ENCODE measurements at regions not wholly inside any gene's neighbourhood (a gene's known extent, or its start where the extent isn't known, plus 50 kb on each side); places are given as distances from the start of the nearest gene placed in this dataset.

DNA sequence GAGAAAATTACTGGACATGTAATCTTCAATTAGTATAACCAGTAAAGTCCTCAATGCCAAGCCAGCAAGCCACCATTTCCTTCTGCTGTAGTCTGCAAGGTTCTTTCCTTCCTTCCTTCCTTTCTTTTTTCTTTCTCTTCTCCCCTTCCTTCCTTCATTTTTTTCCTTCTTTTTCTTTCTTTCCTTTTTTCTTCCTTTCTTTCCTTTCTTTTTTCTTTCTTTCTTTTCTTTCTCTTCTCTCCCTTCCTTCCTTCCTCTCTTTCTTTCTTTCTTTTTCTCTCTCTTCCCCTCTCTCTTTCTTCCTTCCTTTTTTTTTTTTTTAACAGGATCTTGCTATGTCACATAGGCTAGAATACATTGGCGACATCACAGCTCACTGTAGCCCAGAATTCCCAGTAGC, 369.8 kb downstream of the SEMA3D start:
- no peaks in the 10 kb centered on the region for H3K27me3 Mint-ChIP-seq
- H3K9me3 Mint-ChIP-seq: no peaks in the 10 kb centered on the region
- no peaks in the 10 kb centered on the region for H3K4me1 Mint-ChIP-seq
- H3K36me3 Mint-ChIP-seq (ENCODE audit: low read depth): no peaks in the 10 kb centered on the region
- DNase-seq: no peak
- H3K27ac Mint-ChIP-seq: no peak overlapping the region
- ATAC-seq: no peak
- no peak overlapping the region for H3K4me3 Mint-ChIP-seq

DNA sequence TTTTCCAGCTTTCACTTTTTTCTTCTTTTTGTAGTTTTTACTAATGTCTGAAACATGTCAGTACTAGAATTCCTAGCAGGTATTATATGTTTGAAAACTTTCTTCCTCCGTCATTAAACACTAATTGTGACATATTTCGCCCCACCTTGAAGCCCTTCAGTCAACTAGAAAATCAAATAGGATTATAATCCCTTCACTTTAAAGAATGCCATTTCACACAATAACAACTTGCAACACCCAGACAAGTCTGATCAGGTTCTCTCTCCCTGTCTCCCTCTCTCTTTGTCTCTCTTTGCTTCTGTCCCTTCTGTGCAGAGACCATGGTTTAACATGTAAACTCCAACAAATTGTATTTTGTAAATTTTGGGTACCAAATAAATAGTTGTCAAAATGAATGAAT, 373.5 kb downstream of the SEMA3D start:
- Mint-ChIP-seq H3K27ac (no peak overlapping the region), H3K4me1 (no peaks in the 10 kb centered on the region), H3K27me3 (no peaks in the 10 kb centered on the region), H3K4me3 (no peak overlapping the region), H3K9me3 (no peaks in the 10 kb centered on the region), H3K36me3 (ENCODE audit: low read depth) (no peaks in the 10 kb centered on the region)
- no peak for DNase-seq
- no peak for ATAC-seq

DNA sequence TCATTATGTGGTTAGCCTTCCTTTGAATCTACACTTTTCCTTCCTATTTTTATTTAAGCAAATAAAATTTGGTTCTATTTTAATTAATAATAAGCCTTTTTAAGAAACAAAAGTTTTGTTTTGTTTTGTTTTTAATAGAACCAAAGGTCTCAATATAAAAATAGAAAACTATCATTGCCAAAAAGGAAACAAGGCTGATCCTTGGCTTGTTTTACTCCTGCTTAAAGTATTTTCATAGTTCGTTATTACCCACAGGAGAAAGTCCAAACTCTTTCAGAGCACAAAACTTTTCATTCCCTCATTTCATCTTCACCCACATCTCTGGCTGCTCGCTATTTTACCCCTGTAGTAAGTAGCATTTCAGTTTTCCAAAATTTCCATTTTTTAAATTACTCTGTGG, 374.8 kb downstream of the SEMA3D start:
- Mint-ChIP-seq H3K27me3 (no peaks in the 10 kb centered on the region), H3K4me3 (no peak overlapping the region), H3K9me3 (no peaks in the 10 kb centered on the region), H3K27ac (no peak overlapping the region), H3K36me3 (ENCODE audit: low read depth) (no peaks in the 10 kb centered on the region), H3K4me1 (no peaks in the 10 kb centered on the region)
- no peak for DNase-seq
- no peak for ATAC-seq

DNA sequence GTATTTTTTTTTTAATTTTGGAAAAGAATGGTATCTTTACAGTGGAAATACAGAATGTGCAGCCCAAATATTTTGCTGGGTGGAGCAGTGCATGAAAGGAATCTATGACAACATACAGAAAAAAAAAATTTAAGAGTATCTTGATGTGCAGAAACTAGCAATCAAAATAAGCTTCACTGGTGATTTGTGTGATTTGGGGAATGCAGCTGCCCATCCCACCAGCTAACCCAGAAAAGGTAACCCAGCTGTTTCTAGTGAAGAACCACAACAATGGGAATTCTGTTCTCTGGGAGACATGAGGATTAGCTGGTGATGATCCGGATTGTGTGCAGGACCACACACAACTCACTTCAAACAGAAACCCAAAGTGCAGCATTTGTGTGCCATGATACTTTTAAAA, 375.5 kb downstream of the SEMA3D start:
- no peak for DNase-seq
- no peak for ATAC-seq
- Mint-ChIP-seq H3K4me3 (no peak overlapping the region), H3K4me1 (no peaks in the 10 kb centered on the region), H3K27ac (no peak overlapping the region), H3K9me3 (no peaks in the 10 kb centered on the region), H3K36me3 (ENCODE audit: low read depth) (no peaks in the 10 kb centered on the region), H3K27me3 (no peaks in the 10 kb centered on the region)

DNA sequence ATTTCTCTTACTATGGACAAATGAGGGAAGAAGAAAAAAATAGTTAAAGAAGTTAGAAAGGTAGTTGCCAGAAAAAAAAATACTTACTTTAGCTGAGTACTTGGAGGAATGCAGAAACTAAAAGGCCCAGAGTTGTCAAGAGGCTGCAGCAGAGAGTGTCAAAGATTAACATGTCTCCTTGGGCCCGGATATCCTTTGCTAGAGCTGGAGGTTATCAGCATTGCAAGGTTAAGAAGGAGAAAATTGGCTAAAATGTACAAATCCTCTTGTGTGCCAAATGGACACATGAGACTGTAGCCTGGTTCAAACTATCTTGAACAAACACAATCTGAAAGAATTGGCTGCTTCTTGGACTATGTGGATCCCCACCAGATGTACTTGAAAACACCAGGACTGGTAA, 377.0 kb downstream of the SEMA3D start:
- no peak overlapping the region for H3K27ac Mint-ChIP-seq
- no peaks in the 10 kb centered on the region for H3K36me3 Mint-ChIP-seq (ENCODE audit: low read depth)
- H3K4me1 Mint-ChIP-seq: no peaks in the 10 kb centered on the region
- H3K9me3 Mint-ChIP-seq: no peaks in the 10 kb centered on the region
- DNase-seq: no peak
- peaks cover 3% of the 10 kb centered on the region for H3K27me3 Mint-ChIP-seq
- H3K4me3 Mint-ChIP-seq: no peak overlapping the region
- ATAC-seq: no peak

DNA sequence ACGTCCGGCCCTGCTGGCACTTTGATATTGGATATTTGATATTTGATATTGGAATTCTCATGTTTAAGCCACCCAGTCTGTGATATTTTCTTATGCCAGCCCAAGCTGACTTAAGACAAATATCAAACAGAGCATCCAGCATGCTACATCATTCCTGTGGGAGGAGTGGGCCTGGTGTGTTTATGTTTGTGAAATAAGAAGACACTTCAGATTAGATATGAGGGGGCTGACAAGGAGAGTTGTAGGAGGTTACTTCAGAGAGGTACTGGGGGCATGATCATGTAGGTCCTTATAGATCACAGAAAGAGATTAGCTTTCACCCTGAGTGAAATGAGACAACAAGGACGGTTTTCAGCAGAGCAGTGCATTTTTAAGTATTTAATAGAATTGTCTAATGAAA, 382.9 kb downstream of the SEMA3D start:
- H3K36me3 Mint-ChIP-seq (ENCODE audit: low read depth): no peaks in the 10 kb centered on the region
- no peaks in the 10 kb centered on the region for H3K4me1 Mint-ChIP-seq
- H3K4me3 Mint-ChIP-seq: no peak overlapping the region
- H3K9me3 Mint-ChIP-seq: no peaks in the 10 kb centered on the region
- H3K27me3 Mint-ChIP-seq: peaks cover 3% of the 10 kb centered on the region
- DNase-seq: no peak
- no peak overlapping the region for H3K27ac Mint-ChIP-seq
- no peak for ATAC-seq

DNA sequence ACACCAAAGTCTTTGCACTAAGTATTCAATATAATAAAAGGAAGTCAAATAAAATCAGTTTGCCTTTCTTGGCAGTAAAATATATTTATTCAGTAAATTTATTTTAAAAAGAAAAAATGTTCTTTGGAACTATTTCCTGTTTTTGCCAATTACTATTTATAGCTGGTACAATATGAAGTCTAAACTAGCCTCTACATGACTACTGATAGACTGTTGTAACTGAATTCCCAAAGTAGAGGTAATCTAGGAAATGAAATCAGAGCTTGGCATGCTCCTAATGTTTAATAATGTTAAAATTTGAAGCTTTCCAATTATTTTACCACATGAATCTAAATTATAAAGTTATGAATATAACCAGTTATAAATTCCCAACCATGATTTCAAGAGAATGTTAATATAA, 385.5 kb downstream of the SEMA3D start:
- ATAC-seq: no peak
- peaks cover 3% of the 10 kb centered on the region for H3K27me3 Mint-ChIP-seq
- no peak overlapping the region for H3K4me3 Mint-ChIP-seq
- H3K4me1 Mint-ChIP-seq: no peaks in the 10 kb centered on the region
- no peak overlapping the region for H3K27ac Mint-ChIP-seq
- no peaks in the 10 kb centered on the region for H3K36me3 Mint-ChIP-seq (ENCODE audit: low read depth)
- DNase-seq: no peak
- peaks cover 6% of the 10 kb centered on the region for H3K9me3 Mint-ChIP-seq

DNA sequence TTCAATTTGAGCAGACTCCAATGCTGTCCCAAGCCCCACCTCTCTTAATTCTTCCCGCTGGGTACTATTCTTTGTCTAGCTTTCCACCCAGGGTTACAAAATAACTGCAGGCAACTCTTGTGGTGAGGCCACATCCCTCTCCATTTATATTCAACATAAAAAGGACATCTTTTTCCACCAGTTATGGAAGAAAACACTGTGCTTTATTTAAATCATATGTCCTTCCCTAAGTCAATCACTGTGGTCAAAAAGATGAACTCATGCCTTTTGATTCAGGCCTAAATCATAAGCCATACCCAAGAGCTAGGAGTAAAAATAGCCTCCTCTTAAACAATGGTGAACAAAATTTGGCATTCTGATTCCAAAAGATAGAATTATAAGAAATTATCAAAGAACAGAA, 386.0 kb downstream of the SEMA3D start:
- Mint-ChIP-seq H3K36me3 (ENCODE audit: low read depth) (no peaks in the 10 kb centered on the region), H3K27ac (no peak overlapping the region), H3K27me3 (no peaks in the 10 kb centered on the region), H3K4me1 (no peaks in the 10 kb centered on the region), H3K4me3 (no peak overlapping the region), H3K9me3 (peaks cover 6% of the 10 kb centered on the region)
- no peak for DNase-seq
- no peak for ATAC-seq

DNA sequence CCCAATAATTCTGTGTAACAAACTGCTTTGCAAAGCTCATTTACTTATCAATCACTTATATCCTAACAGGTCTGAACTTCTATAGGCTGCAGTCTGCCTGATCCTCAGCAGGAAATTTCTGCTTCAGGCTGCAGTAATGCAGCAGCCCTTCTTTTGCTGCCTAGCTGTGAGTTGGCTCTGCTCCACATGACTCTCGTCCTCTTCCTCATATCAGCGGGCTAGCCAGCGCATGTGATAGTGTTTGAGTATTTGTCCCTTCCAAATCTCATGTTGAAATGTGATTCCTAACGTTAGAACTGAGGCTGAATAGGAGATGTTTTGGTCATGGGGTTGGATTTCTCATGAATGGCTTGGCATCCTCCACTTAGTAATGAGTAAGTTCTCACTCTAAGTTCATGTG, 387.8 kb downstream of the SEMA3D start:
- ATAC-seq: no peak
- H3K4me3 Mint-ChIP-seq: no peak overlapping the region
- no peaks in the 10 kb centered on the region for H3K36me3 Mint-ChIP-seq (ENCODE audit: low read depth)

DNA sequence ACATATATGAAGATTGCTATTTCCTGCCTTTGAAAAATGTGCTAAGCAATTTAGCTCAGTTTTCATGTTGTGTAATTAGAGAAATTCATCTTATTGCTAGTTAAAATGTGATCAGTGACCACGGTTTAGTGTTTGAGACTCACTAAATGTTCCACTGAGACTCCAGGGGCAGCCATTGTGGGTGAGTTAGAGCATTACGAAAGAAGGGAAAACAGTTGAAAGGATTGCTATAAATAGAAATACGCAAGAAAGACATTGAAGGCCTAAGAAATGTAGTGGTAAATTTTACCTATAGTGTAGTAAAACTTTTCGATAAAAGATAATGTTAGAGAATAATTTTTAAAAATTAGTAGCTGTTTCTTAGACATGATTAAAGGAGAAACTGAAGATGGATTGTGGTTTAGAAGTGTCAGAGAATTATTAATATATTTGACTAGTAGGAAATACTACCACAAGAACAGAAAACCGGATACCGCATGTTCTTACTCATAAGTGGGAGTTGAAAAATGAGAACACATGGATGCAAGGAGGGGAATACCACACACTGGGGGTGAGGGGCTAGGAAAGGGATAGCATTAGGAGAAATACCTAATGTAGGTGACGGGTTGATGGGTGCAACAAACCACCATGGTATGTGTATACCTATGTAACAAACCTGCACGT, 394.5 kb downstream of the SEMA3D start:
- no peak for DNase-seq
- H3K27me3 Mint-ChIP-seq: no peaks in the 10 kb centered on the region
- H3K4me3 Mint-ChIP-seq: no peak overlapping the region
- no peak for ATAC-seq
- no peaks in the 10 kb centered on the region for H3K36me3 Mint-ChIP-seq (ENCODE audit: low read depth)
- peaks cover 2% of the 10 kb centered on the region for H3K9me3 Mint-ChIP-seq
- no peak overlapping the region for H3K27ac Mint-ChIP-seq
- H3K4me1 Mint-ChIP-seq: no peaks in the 10 kb centered on the region

More for the DNA sequence above, 387.8 kb downstream of the SEMA3D start:
- Mint-ChIP-seq H3K27me3 (no peaks in the 10 kb centered on the region), H3K27ac (no peak overlapping the region), H3K9me3 (peaks cover 6% of the 10 kb centered on the region), H3K4me1 (no peaks in the 10 kb centered on the region)
- no peak for DNase-seq

DNA sequence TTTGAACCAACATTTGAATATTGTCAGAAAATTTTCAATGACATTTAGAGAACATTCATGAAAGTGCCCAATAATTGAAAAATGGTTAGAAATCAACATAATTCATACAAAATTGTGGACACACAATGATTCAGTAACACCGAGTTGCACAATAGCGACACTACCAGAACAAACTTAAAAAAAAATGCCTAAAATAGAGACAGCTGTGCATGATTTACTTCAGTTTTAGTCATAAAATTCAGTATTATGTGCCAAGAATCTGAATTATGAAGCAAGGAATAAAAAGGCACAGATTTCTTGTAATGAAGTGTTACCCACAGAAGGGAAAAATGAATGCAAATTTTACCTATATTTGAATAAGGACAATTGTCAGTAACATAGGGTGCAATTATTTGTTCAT, 396.0 kb downstream of the SEMA3D start:
- ATAC-seq (no peak), DNase-seq (no peak)
- Mint-ChIP-seq H3K4me1 (no peaks in the 10 kb centered on the region), H3K27ac (no peak overlapping the region), H3K27me3 (no peaks in the 10 kb centered on the region), H3K4me3 (no peak overlapping the region), H3K36me3 (ENCODE audit: low read depth) (no peaks in the 10 kb centered on the region), H3K9me3 (no peaks in the 10 kb centered on the region)

DNA sequence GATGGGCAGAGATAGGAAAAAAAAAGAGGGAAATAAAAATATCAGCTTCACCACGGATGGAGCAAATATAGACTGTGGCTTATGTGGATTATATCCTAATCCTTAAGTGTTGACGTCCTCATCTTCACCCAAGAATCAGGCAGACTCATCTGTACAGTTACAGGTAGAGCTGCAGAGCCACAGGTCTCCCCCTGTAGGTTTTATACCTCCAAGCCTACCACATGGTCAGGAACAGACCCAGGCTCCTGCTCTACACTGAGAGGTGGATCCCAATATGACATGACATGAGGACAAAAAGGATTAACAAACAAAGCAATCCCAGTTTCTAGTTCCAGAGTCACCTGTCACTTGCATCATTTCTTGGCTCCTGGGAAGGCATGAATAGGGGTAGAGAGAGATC, 400.8 kb downstream of the SEMA3D start:
- H3K4me3 Mint-ChIP-seq: no peak overlapping the region

DNA sequence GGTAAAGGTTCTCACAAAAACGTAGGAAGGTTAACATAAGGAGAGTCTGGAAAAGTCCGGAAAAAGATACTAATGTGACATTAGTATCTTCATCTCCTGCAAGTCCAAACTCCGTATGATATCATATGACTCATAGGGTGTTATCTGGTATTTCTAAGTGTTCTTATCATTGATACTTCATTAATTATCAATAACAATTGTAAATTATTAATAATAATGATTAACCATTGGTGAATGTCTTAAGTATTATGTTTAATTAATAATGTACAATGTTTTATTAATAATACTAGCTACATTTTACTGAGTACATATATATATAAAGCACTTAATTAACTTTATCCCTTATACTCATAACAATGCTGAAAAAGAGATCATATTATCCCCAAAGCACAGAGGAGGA, 402.4 kb downstream of the SEMA3D start:
- Mint-ChIP-seq H3K27me3 (no peaks in the 10 kb centered on the region), H3K4me3 (no peak overlapping the region), H3K27ac (no peak overlapping the region), H3K36me3 (ENCODE audit: low read depth) (no peaks in the 10 kb centered on the region), H3K4me1 (no peaks in the 10 kb centered on the region), H3K9me3 (no peaks in the 10 kb centered on the region)
- ATAC-seq (no peak), DNase-seq (no peak)

More for the DNA sequence above, 400.8 kb downstream of the SEMA3D start:
- Mint-ChIP-seq H3K36me3 (ENCODE audit: low read depth) (no peaks in the 10 kb centered on the region), H3K4me1 (no peaks in the 10 kb centered on the region), H3K9me3 (no peaks in the 10 kb centered on the region), H3K27me3 (no peaks in the 10 kb centered on the region), H3K27ac (no peak overlapping the region)
- ATAC-seq (no peak), DNase-seq (no peak)

DNA sequence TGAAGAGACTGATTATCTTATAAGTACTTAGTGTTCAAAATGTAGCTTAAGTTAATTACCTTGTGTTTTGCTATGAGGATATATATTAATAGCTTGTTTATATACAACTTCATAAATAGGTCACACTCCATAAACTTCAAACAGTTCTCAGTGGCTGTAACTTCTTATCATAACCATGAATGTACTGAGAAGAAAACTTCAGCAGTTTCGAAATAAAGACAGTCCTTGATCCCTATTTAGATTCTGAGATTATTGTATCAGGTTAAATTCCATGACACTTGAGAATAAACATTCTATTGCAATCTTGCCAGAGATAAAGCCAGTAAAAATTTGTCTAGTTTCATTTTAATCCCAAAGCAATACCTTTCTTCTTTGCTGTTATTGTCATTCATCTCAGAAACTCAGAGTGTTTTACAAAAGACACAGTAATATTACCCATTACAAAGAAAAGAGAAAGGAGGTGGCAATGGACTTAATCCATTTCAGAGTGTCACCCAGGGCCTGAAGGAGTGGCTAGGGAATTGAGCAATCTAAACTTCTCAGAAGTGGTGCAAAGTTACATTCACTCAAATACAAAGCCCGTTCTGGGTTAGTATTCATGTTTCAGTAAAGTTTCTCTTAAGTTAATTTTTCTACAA, 403.6 kb downstream of the SEMA3D start:
- Mint-ChIP-seq H3K27me3 (no peaks in the 10 kb centered on the region), H3K27ac (no peak overlapping the region), H3K9me3 (peaks cover under 1% of the 10 kb centered on the region), H3K4me1 (no peaks in the 10 kb centered on the region), H3K4me3 (no peak overlapping the region), H3K36me3 (ENCODE audit: low read depth) (no peaks in the 10 kb centered on the region)
- DNase-seq: no peak
- ATAC-seq: no peak

DNA sequence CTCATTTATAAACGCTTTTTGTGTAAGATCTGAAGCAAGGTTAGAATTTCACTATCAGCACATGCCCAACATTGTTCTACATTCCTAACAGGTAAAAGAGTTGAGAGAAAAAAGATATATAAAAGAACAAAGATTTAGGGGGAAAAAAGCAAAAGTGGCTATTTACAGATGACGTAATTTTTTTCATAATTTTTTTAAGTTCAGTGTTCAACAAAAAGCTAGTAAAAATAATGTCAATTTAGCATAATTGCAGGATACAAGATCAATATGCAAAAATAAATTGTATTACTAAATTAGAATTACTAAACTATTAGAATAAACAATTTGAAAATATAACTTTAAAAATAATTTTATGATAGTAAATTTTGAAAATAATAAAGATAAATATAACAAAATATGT, 405.0 kb downstream of the SEMA3D start:
- no peak for ATAC-seq

More for the DNA sequence above, 405.0 kb downstream of the SEMA3D start:
- no peaks in the 10 kb centered on the region for H3K36me3 Mint-ChIP-seq (ENCODE audit: low read depth)
- peaks cover 10% of the 10 kb centered on the region for H3K9me3 Mint-ChIP-seq
- no peaks in the 10 kb centered on the region for H3K4me1 Mint-ChIP-seq
- H3K27me3 Mint-ChIP-seq: no peaks in the 10 kb centered on the region
- DNase-seq: no peak
- H3K4me3 Mint-ChIP-seq: no peak overlapping the region
- no peak overlapping the region for H3K27ac Mint-ChIP-seq

All from activated naive CD8-positive, alpha-beta T cell treated with anti-CD3 and anti-CD28 coated beads, Interleukin-2, amount 50 U/mL, for 24 hours (primary cell).